ENCODE measurements at regions not wholly inside any gene's neighbourhood (a gene's known extent, or its start where the extent isn't known, plus 50 kb on each side); places are given as distances from the start of the nearest gene placed in this dataset.
"Not testable (repeated sequence)": the region's sequence is repeated elsewhere in the genome, so short reads cannot be mapped to it uniquely, and the experiment has no call there.

GRCh38 chr19:30690525-30690924 is 318.3 kb downstream of the ZNF536 start:
- intact Hi-C loops (cut with DNase I) = no loop called here
- DNase-seq (ENCODE audit: low spot score) = no peak

- intact Hi-C loops (cut with DNase I) = no loop called here
- DNase-seq (ENCODE audit: low spot score) = no peak
Observed at GRCh38 chr19:30689474-30689873, 317.3 kb downstream of the ZNF536 start.

GRCh38 chr19:30688696-30689095 is 316.5 kb downstream of the ZNF536 start:
- no peak for DNase-seq (ENCODE audit: low spot score)
- intact Hi-C loops (cut with DNase I) = no loop called here

- DNase-seq (ENCODE audit: low spot score) = no peak
- intact Hi-C loops (cut with DNase I) = no loop called here
Observed at GRCh38 chr19:30686826-30687566, 314.8 kb downstream of the ZNF536 start.

- no peak for DNase-seq (ENCODE audit: low spot score)
- intact Hi-C loops (cut with DNase I) = no loop called here
Observed at GRCh38 chr19:30686176-30686820, 314.1 kb downstream of the ZNF536 start.

- intact Hi-C loops (cut with DNase I) = no loop called here
- DNase-seq (ENCODE audit: low spot score) = no peak
Observed at GRCh38 chr19:30685426-30686000, 313.3 kb downstream of the ZNF536 start.

GRCh38 chr19:30684613-30685012 is 312.4 kb downstream of the ZNF536 start:
- no peak for DNase-seq (ENCODE audit: low spot score)
- intact Hi-C loops (cut with DNase I) = no loop called here

GRCh38 chr19:30682999-30683536 is 310.9 kb downstream of the ZNF536 start:
- DNase-seq (ENCODE audit: low spot score) = peak; percentile 93

GRCh38 chr19:30682146-30682998 is 310.2 kb downstream of the ZNF536 start:
- intact Hi-C loops (cut with DNase I) = no loop called here
- no peak for DNase-seq (ENCODE audit: low spot score)

More at GRCh38 chr19:30682999-30683536, 310.9 kb downstream of the ZNF536 start:
- intact Hi-C loops (cut with DNase I) = no loop called here

GRCh38 chr19:30681162-30682100 is 309.2 kb downstream of the ZNF536 start:
- peak; percentile 53 for DNase-seq (ENCODE audit: low spot score)

GRCh38 chr19:30680399-30680798 is 308.2 kb downstream of the ZNF536 start:
- DNase-seq (ENCODE audit: low spot score); intact Hi-C loops (cut with DNase I): not testable (repeated sequence)

More at GRCh38 chr19:30681162-30682100, 309.2 kb downstream of the ZNF536 start:
- intact Hi-C loops (cut with DNase I) = no loop called here

GRCh38 chr19:30679789-30680188 is 307.6 kb downstream of the ZNF536 start:
- DNase-seq (ENCODE audit: low spot score) = no peak
- intact Hi-C loops (cut with DNase I) = loop anchor here in 1 of 2 donors (10.0 kb wide), 1 partner anchor 1545 kb away; no protein-coding TSS in a partner anchor

GRCh38 chr19:30679153-30679702 is 307.0 kb downstream of the ZNF536 start:
- intact Hi-C loops (cut with DNase I) = loop anchor here in 1 of 2 donors (10.0 kb wide), 1 partner anchor 1546 kb away; no protein-coding TSS in a partner anchor

GRCh38 chr19:30678168-30678567 is 306.0 kb downstream of the ZNF536 start:
- intact Hi-C loops (cut with DNase I) = loop anchor here in 1 of 2 donors (10.0 kb wide), 1 partner anchor 1547 kb away; no protein-coding TSS in a partner anchor
- no peak for DNase-seq (ENCODE audit: low spot score)

More at GRCh38 chr19:30679153-30679702, 307.0 kb downstream of the ZNF536 start:
- no peak for DNase-seq (ENCODE audit: low spot score)

GRCh38 chr19:30677702-30678101 is 305.5 kb downstream of the ZNF536 start:
- intact Hi-C loops (cut with DNase I) = loop anchor here in 1 of 2 donors (10.0 kb wide), 1 partner anchor 1547 kb away; no protein-coding TSS in a partner anchor
- no peak for DNase-seq (ENCODE audit: low spot score)

- intact Hi-C loops (cut with DNase I) = loop anchor here in 1 of 2 donors (10.0 kb wide), 1 partner anchor 1548 kb away; no protein-coding TSS in a partner anchor
- DNase-seq (ENCODE audit: low spot score) = no peak
Observed at GRCh38 chr19:30676990-30677679, 305.0 kb downstream of the ZNF536 start.

GRCh38 chr19:30675086-30675485 is 302.9 kb downstream of the ZNF536 start:
- intact Hi-C loops (cut with DNase I) = loop anchor here in 1 of 2 donors (10.0 kb wide), 1 partner anchor 1550 kb away; no protein-coding TSS in a partner anchor

More at GRCh38 chr19:30675086-30675485, 302.9 kb downstream of the ZNF536 start:
- no peak for DNase-seq (ENCODE audit: low spot score)
